HEK293T (cell line): ENCODE measurements at regions not wholly inside any gene's neighbourhood (a gene's known extent, or its start where the extent isn't known, plus 50 kb on each side); places are given as distances from the start of the nearest gene placed in this dataset.

Experiments
- ARNT ChIP-seq: fragments of 450-650 bp; IDR thresholded peaks from 2 replicates; pipeline ENCODE4 v1.6.1; 2017; ENCODE audit warnings: mild to moderate bottlenecking
- BHLHE40 ChIP-seq: fragments of 450-650 bp; IDR thresholded peaks from 2 replicates; pipeline ENCODE4 v1.6.1; 2016; ENCODE audit warnings: mild to moderate bottlenecking, moderate library complexity, borderline replicate concordance
- CTBP1 ChIP-seq: fragments of 450-650 bp; IDR thresholded peaks from 2 replicates; pipeline ENCODE4 v1.6.1; 2016; ENCODE audit warnings: borderline replicate concordance
- ELF4 ChIP-seq: fragments of 450-650 bp; IDR thresholded peaks from 2 replicates; pipeline ENCODE4 v1.6.1; 2017; ENCODE audit warnings: antibody characterized with exemption
- FOXK2 ChIP-seq: fragments of 450-650 bp; IDR thresholded peaks from 2 replicates; pipeline ENCODE4 v1.6.1; 2016; ENCODE audit warnings: mild to moderate bottlenecking
- FOXM1 ChIP-seq: fragments of 450-650 bp; IDR thresholded peaks from 2 replicates; pipeline ENCODE4 v1.6.1; 2017; ENCODE audit warnings: mild to moderate bottlenecking, borderline replicate concordance
- HDGF ChIP-seq: fragments of 450-650 bp; IDR thresholded peaks from 2 replicates; pipeline ENCODE4 v1.6.1; 2017; ENCODE audit warnings: antibody characterized with exemption, borderline replicate concordance
- L3MBTL2 ChIP-seq: fragments of 450-650 bp; conservative IDR thresholded peaks from 2 replicates; pipeline ENCODE4 v1.6.1; 2016; ENCODE audit warnings: mild to moderate bottlenecking
- LEF1 ChIP-seq: fragments of 450-650 bp; IDR thresholded peaks from 2 replicates; pipeline ENCODE4 v1.6.1; 2017; ENCODE audit warnings: mild to moderate bottlenecking, borderline replicate concordance
- NFRKB ChIP-seq: fragments of 450-650 bp; IDR thresholded peaks from 2 replicates; pipeline ENCODE4 v1.6.1; 2016; ENCODE audit warnings: mild to moderate bottlenecking, moderate library complexity
- SP1 ChIP-seq: fragments of 450-650 bp; IDR thresholded peaks from 2 replicates; pipeline ENCODE4 v1.6.1; 2017
- SUZ12 ChIP-seq: fragments of 450-650 bp; IDR thresholded peaks from 2 replicates; pipeline ENCODE4 v1.6.1; 2016; ENCODE audit warnings: mild to moderate bottlenecking
- ZNF384 ChIP-seq: fragments of 450-650 bp; IDR thresholded peaks from 2 replicates; pipeline ENCODE4 v1.6.1; 2016
- TF ChIP-seq, protein P1 (sequence below): fragments of 450-650 bp; IDR thresholded peaks from 2 replicates; pipeline ENCODE4 v1.6.1; 2016

GRCh38 chr12:77678621-77679020 lies 152.1 kb upstream of the NAV3 start:
- TF ChIP-seq ELF4 (no peak), CTBP1 (no peak), ARNT (no peak), BHLHE40 (no peak), SP1 (no peak), HDGF (no peak), FOXM1 (no peak), LEF1 (no peak), FOXK2 (no peak), SUZ12 (no peak), L3MBTL2 (no peak), ZNF384 (no peak), NFRKB (no peak)
- TF ChIP-seq, protein P1, sequence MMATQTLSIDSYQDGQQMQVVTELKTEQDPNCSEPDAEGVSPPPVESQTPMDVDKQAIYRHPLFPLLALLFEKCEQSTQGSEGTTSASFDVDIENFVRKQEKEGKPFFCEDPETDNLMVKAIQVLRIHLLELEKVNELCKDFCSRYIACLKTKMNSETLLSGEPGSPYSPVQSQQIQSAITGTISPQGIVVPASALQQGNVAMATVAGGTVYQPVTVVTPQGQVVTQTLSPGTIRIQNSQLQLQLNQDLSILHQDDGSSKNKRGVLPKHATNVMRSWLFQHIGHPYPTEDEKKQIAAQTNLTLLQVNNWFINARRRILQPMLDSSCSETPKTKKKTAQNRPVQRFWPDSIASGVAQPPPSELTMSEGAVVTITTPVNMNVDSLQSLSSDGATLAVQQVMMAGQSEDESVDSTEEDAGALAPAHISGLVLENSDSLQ: no peak
